ENCODE measurements at regions not wholly inside any gene's neighbourhood (a gene's known extent, or its start where the extent isn't known, plus 50 kb on each side); places are given as distances from the start of the nearest gene placed in this dataset.

- no peak for TF ChIP-seq CTCF (IDR thresholded peaks at IDR 0.05)
- TF ChIP-seq POLR2A (IDR thresholded peaks at IDR 0.05): no peak
Observed at GRCh38 chr2:125684932-125685331, 971.0 kb upstream of the GYPC start.
